SKM-1 (cell line): ENCODE measurements at regions not wholly inside any gene's neighbourhood (a gene's known extent, or its start where the extent isn't known, plus 50 kb on each side); places are given as distances from the start of the nearest gene placed in this dataset.

Experiments used
- DNase-seq: peaks from one replicate; lab custom pipeline; 2025; ENCODE audit not compliant: unreplicated experiment; lab: John Stamatoyannopoulos, UW

DNA sequence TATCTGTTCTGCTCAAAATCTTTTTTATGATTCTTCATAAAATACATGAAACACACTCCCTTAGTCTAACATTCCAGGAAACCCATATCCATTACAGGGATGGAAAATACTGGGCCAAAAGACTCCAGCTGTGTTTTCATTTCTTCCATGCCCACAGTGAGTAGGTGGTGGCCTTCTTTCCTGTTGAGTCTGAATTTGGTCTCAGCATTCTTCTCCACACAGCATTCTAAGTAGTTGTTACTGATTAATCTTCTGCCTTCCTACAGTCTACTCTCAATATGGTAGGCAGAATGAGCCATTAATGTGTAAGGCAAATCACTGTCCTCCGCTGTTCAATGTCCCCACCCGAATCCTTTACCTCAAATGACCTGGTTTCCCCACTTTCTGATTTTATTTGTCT lies 370.6 kb upstream of the RPS6KA3 start:
- no peak for DNase-seq

DNA sequence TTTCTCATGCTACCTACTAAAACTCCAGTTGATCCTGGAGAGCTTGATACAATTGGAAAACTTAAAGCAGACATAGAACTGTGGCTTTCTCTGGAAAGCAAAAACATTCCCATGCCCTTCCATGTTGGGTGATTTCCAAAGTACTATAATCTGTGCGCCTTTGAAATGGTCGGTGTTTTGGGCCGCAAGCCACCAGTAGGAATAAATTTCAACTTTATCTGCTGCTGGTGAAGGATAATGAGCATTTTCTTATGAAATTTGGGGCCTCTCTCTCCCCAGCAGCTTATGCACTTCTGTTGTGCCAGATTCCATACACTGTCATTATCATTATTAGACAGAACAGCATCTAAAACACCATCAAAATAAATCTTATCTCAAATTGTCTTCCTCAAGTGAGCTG lies 366.7 kb upstream of the RPS6KA3 start:
- DNase-seq, result no peak

DNA sequence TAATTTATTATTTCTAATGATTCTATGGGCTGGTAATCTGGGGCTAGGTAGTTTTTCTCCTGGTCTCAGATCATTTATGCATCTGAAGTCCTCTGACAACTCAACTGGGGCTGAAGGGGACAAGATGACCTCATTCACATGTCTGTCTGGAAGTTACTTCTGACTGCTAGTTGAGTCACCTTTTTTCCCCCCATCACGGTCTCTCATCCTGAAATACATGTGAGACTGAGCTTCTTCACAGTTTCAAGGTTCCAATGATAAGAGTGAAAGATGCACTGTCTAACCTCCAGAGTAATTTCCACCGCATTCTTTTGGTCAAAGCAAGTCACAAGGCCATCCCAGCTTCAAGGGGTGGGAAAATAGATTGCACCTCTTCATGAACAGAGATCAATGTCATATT lies 356.7 kb upstream of the RPS6KA3 start:
- DNase-seq, result no peak

- no peak for DNase-seq
Measured at GRCh38 chrX:20620306-20620705, 353.6 kb upstream of the RPS6KA3 start.

DNA sequence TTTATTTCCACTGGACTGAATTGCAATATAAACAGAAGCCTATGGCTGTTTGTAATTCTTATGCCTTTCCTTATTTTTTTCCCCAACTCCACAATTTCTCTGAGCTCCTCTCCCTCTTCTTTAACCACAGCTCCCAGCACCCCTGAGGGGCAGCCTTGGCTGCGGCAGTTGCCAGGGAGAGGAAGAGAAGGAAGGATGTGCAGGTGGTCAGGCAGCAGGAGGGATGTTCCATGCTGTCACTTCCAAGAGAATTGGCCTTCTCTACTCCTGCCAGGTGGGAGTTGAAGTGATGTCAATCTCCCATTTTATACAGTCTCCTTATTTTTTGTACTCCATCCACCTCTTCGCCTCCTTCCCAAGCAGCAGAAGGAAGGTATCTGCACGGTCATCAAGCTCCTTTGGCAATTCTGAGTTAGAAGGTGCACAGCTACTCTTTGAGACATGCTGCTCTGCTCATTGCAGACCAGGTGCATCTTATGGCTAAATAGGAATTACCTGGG lies 343.3 kb upstream of the RPS6KA3 start:
- DNase-seq, result no peak

- no peak for DNase-seq
Measured at GRCh38 chrX:20606831-20607230, 340.1 kb upstream of the RPS6KA3 start.

GRCh38 chrX:20596856-20597255 lies 330.1 kb upstream of the RPS6KA3 start:
- DNase-seq, result no peak

- no peak for DNase-seq
Measured at GRCh38 chrX:20595928-20596575, 329.3 kb upstream of the RPS6KA3 start.

- no peak for DNase-seq
Measured at GRCh38 chrX:20594985-20595384, 328.3 kb upstream of the RPS6KA3 start.

DNA sequence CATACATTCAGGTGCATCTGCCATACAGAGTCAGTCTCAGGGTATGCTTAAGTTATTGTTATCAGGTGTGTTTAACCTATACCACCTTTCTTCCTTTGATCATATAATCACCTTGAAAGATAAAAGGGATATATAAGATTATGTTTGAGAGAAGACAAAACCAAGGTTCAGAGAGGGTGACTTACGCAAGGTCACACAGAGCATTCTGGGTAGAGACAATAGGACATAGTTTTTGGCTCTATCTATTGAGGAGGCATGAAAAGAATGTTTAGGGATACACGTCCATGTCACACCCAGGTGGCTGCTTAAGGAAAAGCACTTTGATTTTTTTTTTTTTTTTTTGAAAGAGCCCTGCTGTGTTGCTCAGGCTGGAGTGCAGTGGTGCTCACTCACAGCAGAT lies 327.1 kb upstream of the RPS6KA3 start:
- DNase-seq, result no peak

DNA sequence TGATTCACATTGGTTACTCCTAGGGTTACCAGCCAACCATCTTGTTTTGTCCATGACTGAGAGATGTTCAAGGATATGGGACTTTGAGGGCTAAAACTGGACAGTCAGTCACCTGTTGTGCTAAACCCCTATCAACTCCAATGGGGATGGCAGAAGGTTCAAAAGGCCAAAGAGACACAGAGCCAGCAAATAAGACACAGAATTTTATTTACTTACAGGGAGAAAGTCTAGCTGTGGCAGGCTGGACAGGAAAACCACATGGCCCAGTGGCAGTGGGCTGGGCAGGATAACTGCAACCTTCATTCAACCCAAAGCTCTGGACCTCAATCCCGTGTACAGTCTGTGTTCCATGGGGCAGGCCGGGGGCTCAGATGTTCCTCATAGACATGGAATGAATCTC lies 326.7 kb upstream of the RPS6KA3 start:
- no peak for DNase-seq

- no peak for DNase-seq
Measured at GRCh38 chrX:20591246-20591645, 324.5 kb upstream of the RPS6KA3 start.

GRCh38 chrX:20585782-20586181 lies 319.1 kb upstream of the RPS6KA3 start:
- DNase-seq, result no peak

DNA sequence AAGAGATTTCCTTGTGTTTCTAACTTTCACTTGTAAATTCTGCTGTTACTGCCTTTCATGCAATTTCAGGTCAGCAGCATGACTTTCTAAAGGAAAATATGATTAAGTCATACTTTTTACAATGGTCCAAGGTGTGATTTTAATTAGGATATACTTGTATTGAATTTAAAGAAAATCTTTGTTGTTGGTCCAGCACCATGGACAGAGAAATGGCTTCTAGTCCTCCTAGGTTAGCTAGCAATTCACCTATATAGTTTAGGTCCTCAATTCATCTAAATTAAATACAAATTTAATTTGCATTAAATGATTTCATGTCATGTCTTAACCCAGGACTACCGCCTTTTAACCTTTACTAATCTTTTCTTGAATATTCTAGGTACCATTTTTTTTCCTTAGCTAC lies 304.9 kb upstream of the RPS6KA3 start:
- no peak for DNase-seq

- DNase-seq, result no peak
Measured at GRCh38 chrX:20567108-20567507, 300.4 kb upstream of the RPS6KA3 start.

DNA sequence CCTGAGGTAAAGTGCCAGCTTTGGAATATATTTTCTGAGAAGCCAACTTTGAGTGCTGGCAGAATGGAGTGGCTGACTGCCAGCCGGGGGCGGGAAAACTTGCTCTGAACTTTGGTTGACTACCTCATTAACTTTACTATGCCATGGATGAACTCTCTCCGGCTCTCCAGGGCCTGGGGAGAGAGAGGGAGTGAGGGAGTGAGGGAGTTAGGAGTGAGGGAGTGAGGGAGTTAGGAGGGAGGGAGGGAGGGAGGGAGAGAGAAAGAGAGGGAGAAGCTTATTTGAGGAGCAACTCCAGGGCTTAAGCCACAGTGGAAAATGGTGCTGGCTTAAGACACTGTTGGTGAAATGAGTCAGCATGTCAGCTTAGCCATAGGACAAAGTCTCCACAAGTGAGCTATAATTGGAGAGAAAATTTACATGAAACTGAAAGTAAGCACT lies 280.9 kb upstream of the RPS6KA3 start:
- DNase-seq, result no peak

- DNase-seq, result no peak
Measured at GRCh38 chrX:20545538-20545937, 278.8 kb upstream of the RPS6KA3 start.

DNA sequence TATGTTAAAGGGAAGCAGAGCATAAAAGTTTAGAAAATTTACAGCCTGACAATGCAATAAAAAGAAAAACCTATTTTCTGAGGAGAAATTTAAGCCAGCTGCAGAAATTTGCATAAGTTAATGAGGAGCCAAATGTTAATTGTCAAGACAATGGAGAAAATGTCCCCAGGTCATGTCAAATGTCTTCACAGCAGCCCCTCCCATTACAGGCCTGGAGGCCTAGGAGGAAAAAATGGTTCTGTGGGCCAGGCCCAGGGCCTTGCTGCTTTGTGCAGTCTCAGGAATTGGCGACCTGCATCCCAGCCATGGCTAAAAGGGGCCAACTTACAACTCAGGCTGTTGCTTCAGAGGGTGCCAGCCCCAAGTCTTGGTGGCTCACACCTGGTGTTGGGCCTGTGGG lies 275.4 kb upstream of the RPS6KA3 start:
- no peak for DNase-seq

DNA sequence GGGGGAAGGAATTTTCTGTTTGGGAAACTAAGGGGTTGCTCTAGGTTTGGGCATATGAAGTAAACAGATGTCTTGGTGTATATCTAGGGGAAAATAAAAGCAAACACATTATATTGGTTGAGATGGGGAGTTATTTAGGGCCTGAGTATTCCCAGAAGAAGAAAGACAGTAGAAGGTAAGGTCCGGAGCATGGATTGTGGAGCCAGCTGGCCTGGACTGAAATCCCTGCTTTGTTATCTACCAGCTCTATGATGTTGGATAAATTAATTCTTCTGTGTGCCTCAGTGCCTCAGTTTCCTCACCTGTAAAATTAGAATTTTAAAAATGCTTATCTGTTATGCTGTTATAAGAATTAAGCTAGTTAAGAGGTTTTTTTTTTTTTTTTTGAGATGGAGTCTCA lies 272.3 kb upstream of the RPS6KA3 start:
- no peak for DNase-seq

- DNase-seq, result no peak
Measured at GRCh38 chrX:20531667-20532066, 265.0 kb upstream of the RPS6KA3 start.

DNA sequence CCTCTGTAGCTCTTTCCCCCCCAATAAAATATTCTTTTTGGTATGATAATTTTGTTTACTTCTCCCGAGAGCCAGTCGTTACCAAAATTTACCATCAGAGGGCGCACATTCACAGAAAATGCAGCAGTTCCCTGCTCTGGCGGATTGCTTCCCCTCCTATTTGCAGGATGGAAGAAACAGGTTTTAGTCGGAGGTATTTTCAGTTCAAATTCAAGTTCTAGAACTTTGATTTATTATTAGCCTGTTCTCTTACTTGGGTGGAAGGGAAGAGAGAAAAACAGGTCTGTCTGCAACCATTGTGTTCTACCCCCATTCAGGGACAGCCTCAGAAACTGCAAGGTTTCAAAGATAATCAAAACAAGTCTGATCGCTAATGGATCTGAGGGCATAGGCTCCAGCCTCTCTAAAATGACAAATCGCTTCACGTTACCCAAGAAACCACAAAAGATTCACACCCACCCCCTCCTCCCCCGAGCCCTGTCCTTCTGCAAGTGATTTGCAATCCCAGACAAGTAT lies 263.8 kb upstream of the RPS6KA3 start:
- DNase-seq, result peak; percentile 7

- no peak for DNase-seq
Measured at GRCh38 chrX:20529711-20530110, 263.0 kb upstream of the RPS6KA3 start.

DNA sequence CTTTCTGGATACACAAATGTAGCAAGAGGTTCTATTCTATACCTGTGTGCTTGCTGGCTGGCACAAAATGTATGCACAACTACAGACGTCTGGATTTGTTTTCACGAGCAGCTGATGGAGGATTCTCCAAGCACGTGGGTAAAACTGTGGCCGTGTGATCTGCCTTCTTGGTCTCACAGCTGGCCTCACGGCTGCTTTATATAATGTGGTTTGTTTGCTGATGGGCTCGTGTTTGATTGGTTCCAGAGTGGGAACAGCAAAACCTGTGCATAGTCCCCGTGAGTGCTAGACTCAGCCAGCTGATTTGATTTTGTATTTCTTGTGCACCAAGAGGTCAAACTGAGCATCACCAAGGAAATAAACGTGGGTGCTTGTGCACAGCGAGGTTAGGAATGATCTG lies 262.6 kb upstream of the RPS6KA3 start:
- no peak for DNase-seq
